ENCODE measurements at regions not wholly inside any gene's neighbourhood (a gene's known extent, or its start where the extent isn't known, plus 50 kb on each side); places are given as distances from the start of the nearest gene placed in this dataset.
A peak's percentile ranks its signal among the peaks of the same experiment; 100 is the strongest.
"Not testable (repeated sequence)": the region's sequence is repeated elsewhere in the genome, so short reads cannot be mapped to it uniquely, and the experiment has no call there.

DNA sequence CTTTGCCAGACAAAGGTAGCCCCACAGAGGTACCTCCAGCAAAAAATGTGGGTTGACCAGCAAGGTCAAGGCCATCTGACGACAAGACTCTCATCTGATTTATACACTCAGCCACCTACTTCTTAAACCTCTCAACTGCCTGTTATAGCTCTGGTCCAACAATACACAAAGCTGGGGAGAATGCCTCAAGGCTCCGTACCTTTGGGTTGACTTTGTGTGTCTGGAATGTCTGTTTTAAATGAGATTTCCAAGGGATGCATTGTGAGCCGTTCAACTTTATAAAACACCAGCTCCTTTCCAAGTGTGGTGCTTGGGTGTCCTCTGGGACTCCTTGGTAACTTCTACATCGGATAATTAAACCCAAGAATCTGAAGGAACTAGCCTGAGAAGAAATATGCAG, 167.0 kb upstream of the RPL34 start:
- no peak for DNase-seq

DNA sequence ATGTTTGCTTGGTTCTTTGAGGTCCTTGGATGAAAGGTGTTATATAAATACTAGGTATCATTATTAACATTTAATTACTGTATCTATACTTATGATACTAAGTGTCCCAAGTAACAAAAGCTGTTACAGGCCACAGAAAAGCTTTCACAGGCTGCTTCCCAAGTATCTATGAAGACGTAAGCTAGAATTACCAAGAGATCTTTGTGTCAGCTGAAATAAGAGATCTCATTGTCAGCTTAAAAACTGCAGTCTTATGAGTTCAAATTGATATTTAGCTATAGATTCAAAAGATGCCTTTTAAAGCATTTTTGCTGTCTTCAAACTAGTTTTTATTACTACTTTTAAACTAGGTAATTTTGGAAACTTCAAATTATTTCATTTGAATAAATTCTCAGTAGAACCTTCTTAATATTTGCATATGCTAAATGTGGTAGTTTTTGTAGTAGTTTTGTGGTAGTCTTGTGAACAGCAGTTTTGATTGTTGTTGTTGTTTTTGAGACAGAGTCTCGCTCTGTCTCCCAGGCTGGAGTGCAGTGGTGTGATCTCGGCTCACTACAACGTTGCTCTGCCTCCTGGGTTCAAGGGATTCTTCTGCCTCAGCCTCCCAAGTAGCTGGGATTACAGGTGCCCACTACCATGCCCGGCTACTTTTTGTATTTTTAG, 170.0 kb upstream of the RPL34 start:
- no peak for DNase-seq

DNA sequence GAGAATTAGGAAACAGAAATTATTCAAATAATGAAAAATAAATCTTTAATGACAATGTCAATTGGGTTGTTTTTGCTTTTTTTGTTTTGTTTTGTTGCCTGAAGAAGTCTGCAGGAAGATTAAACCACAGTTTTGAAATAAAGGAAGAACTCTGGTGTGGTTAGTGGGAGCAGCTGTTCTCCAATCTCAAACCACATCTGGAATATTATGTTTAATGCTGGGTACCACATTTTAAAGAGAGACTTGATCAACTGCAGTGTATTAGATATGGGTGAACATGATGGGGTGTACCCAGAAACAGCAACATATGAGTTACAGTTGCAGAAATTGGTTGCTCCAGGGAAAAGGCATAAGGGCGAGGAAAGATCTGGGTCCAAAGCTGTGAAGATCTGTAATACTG, 171.2 kb upstream of the RPL34 start:
- DNase-seq: no peak

DNA sequence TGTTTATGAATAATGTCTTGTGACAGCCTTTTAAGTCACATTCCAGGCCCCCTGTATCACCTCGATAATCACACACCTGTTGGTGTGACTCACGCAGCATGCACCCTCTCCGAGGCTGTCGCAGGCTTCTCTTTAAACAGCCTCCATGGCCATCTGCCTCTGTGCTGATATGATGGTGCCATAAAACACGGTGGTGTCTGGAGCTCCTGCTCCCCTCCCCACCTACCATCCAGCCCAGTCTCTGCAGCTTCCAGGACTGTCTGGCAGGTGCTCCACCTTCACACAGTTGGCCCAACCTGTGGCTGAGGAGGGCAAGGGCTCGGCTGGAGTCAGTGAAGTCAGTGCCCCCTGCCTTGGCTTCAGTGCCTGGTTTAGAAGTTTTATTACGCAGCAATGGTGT, 173.8 kb upstream of the RPL34 start:
- DNase-seq: no peak

DNA sequence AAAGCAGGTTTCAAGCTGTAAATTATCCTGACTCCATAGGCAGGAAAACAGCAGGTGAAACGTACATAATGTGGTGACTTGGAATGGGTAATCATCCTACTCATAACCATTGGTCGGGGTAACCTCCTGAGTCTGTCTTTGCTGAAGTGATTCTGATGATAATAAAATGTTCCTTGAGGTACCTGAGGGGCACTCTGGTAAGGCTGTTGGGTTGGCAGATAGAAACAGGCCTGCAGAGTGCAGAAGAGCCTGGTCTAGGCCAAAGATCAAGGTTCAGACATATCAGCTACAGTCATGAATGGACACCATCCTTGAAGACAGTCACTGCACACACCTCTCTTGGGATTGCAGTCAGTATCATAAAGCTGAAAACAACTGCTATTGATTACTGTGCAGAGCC, 174.7 kb upstream of the RPL34 start:
- no peak for DNase-seq

DNA sequence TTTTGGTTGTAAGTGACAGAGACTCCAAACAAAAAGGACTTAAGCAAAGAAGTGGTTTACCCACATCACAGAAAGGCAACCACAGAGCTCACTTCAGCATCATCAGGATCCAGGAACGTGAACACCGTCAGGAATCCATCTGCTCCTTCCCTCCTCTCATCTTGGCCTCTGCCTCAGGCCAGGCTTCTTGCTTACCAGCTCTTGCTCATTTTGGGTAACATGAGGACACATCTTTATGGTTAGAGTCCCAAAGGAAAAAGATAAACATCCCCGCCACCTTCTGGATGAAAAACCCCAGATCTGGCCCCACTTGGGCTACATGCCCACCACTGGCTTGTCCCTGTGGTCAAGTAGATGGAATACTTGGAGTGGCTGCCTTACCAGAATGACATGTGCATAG, 176.8 kb upstream of the RPL34 start:
- no peak for DNase-seq

DNA sequence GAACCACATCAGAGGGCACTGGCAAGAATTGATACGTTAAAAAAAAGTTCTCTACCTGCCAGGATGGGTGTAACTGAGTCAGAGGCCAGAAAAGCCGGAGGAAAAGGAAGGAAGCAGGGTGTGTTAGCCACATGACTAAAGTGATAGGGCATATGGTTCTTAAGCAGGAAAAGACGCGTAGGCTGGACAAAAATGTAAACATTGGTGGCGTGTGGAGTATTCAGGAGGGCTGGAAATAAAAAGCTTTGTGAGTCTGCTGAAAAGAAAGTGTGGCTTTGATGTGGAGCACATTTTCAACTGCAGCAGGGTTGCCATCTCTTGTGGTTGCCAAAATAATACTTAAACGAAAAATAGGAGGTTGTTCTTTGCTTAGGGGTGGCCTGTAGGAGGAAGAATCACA, 186.5 kb upstream of the RPL34 start:
- DNase-seq: peak; percentile 13 to 55

DNA sequence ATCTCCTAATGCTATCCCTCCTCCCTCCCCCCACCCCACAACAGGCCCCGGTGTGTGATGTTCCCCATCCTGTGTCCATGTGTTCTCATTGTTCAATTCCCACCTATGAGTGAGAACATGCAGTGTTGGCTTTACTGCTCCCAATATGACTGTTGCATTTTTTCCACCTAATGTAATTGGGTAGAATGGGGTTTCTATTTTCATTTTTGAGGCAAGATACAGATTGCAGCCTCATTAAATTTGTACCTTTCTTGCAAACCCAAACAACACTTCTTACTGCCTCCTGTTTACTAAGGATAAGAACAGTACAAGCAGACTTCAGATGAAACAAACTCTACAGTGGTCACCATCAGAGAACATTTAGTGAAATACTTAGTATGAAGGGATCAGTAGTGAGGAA, 187.0 kb upstream of the RPL34 start:
- not testable (repeated sequence) for DNase-seq

DNA sequence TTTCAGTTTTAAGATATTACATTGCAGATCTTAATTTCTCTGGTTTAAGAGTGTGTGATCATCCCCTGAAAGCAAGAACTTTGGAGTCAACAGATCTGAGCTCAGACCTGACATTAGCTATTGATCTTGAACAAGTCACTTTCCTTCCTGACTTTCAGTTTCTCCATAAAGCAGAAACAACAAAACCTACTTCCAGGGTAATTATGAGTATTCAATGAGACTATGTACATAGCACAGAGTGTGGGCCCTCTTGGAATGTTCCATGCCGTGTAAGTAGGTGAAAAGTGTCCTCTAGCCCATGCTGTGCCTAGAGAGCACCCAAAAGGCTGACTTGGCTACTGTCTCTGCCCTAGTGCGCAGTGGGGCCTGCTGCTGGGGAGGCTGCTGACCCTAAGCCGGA, 188.0 kb upstream of the RPL34 start:
- DNase-seq: no peak

DNA sequence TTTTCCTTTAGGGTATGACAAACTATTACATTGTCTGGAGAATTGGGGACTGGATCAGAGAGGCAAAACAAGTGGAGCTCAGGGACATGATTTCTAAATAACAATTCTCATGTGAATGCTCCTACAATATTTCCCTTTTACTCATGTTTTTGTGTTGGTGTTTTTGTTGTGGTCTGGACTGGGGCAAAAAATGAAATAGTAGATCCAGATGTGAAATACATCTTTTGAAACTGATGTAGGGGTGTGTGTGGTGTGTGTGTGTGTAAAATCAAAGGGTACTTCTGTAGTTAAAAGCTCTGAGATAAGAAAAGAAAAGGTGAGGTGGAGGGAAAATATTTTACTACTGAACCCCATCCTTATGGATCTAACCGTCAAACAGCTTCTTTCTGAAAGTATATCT, 188.4 kb upstream of the RPL34 start:
- no peak for DNase-seq

DNA sequence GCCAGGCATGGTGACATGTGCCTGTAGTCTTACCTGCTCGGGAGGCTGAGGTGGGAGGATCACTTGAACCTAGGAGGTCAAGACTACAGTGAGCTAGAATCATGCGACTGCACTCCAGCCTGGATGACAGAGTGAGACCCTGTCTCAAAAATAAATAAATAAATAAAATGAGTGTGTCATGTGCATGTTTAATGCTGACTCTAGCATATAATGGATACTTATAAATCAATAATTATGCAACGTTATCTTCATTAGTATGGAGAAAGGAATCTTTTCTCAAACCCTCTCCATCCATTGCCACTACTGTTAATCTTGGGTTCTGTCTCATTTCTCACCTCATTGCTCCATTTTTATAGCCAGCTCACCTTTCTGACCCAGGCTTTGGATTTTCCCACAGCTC, 189.5 kb upstream of the RPL34 start:
- no peak for DNase-seq

DNA sequence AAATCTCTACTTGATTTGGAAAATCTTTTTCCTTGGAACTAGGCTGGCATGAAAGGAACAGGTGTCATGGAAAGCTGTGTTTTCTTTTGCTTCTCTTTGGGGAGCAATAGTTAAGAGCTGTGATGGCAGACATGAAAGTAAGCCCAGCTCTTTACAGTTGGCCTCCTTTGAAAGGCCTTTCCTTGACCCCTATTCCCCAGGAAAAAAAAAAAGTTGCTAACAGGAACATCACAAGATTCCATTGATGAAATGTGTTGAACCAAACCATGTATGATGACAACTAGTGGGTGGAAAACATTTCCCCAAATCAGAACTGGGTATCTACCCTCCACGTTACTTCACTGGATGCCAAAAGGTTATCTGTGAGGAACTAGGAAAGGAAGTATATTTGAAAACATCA, 190.7 kb upstream of the RPL34 start:
- DNase-seq: no peak

DNA sequence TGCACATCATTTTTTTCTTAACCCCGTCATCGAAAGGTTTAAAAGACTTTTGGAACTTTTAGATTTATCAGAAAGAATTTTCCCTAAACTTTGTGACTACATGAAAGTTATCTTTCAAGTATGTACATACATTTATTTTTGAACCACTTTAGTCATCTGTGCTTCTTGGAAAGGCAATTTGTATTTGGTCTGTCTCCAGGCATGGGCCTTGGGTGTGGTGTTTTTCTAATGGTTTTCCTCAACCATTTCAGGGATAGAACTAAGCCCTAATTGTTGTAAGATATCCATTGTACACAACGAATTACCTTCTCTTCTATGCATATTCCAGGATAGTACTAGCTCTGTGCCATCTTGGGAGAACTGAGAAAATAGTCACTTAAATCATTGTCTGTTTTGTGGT, 191.5 kb upstream of the RPL34 start:
- DNase-seq: no peak

DNA sequence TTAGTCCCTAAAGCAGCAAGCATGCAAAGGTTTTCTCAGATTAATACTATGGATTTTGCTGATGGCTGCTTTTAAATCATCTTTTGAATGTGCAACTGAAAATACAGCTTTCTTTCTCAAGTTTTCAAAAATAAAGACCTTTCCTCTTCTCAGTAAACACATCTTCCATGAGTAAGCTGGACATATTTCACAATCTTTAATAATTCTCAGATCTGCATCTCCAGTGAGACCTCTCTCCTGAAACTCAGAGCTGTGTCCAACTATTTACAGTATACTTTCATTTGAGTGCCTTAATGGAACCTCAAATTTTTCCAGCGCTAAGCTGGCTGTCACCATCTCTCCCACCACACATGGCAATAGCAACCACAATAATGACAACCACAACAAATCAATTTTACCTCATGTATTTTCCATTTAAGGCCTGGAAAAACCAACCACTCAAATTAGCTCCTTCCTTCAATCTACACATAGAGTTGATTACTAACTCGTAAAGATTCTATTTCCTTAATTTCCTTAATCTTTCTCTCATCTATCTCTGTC, 192.4 kb upstream of the RPL34 start:
- DNase-seq: no peak

DNA sequence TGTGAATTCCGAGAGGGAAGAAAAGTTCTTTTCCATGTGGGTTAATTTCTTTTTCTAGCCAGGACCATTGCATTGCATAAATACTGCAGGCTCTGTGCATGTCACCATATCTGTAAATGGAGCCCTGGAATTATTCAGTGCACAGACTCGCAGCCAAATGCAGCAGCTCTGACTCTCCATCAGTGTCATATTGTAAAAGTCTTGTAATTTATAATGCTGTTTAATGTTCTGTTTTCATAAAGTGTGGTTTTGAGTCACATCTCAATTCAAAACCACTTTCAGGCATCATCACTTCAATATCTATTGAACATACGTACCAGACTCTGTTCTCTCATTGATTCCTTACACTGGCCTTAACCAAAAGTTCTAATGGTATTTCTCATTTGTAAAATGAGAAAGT, 193.9 kb upstream of the RPL34 start:
- DNase-seq: no peak

DNA sequence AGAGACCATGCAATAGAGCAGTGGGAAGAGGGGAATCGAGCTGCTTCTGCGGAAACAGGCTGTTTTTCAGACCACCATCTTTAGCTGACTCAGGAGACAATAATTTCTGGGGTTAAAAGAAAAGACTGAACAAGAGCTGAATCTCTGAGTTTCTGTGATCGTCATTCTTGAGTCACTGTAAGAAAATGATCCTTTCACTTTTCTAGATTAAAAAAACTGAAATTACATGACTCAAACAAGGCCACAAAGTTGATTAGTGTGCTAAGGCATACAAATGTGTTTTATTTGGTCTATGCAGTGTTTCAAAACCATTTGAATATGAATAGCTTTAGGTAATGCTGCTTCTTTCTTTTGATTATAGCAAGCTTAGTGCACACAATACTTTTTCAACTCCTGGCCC, 194.4 kb upstream of the RPL34 start:
- DNase-seq: no peak

DNA sequence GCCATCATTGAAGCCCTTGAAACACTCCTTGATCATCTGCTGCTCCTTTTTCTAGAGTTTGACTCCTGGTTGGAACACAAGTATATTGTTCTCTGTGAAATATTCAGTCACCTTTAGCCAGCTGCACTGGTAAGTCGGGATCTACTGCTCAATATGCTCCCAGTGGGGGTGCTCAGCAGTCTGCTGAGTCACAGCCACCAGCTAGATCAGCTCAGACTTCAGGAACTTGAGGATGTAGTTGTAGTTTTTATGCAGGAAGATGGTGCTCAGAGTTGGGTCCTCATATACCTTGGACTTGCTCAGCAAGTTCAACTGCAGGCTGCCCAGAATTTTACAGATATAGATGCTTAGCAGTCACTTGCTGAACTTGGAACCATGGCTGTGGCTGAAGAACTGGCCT, 202.5 kb upstream of the RPL34 start:
- DNase-seq: no peak

DNA sequence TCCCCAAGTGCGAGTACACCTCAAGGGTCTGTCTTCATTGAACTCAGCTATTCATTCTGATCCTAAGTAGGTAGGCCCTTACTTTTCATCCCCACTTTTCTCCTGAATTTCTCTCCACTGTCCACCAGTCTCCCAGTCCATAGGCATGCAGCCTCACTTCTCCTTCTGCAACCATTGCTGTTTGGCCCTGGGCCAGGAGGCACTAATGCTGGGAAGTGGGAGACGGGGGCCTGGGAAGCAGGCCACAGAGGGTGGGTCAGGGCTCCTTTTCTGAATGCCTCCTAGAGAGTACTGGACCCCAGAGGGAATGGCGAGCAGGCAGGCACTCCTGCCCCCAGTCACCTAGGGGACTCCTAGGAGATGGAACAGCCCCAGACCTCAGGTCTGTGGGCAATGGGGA, 203.5 kb upstream of the RPL34 start:
- DNase-seq: no peak

DNA sequence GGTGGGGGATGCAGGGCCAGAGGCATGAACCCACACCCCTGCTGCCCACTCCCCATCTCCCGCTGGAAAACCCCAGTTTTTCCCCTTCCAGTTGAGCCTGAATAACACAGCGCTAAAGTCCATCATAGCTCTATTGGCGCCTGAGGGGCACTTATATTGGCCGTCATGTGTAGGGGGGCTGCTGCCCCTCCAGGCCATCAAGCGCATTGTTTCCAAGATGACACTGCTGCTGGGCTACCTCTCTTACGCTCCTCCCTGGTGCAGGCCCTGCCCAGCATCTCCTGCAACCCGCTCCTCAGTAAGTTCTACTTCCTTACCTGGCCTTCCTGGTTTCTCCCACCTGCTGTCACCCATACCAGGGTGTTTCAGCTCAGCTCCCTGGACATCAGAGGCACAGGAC, 205.0 kb upstream of the RPL34 start:
- no peak for DNase-seq

DNA sequence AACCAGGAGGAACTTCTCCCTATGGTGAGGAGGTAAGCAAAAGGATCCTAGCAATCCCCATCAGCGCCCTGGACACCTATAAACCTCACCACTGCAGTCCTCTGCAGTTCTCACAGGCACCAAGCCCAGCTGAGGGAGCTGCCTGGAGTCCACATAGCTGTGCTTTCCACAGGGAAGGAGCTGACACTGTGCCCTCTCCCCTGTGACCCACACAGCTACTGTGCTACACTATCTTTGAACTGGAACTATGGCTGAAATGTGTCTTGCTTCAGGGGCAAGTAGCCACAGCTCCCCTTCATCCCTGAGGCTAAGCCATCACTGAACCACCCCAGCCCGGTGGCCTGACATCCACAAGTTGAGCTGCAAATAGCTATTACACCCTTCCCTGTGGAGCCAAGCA, 208.5 kb upstream of the RPL34 start:
- no peak for DNase-seq

DNA sequence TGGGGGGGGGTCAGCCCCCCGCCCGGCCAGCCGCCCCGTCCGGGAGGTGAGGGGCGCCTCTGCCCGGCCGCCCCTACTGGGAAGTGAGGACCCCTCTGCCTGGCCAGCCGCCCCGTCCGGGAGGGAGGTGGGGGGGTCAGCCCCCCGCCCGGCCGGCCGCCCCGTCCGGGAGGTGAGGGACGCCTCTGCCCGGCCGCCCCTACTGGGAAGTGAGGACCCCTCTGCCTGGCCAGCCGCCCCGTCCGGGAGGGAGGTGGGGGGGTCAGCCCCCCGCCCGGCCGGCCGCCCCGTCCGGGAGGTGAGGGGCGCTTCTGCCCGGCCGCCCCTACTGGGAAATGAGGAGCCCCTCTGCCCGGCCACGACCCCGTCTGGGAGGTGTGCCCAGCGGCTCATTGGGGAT, 210.7 kb upstream of the RPL34 start:
- not testable (repeated sequence) for DNase-seq

DNA sequence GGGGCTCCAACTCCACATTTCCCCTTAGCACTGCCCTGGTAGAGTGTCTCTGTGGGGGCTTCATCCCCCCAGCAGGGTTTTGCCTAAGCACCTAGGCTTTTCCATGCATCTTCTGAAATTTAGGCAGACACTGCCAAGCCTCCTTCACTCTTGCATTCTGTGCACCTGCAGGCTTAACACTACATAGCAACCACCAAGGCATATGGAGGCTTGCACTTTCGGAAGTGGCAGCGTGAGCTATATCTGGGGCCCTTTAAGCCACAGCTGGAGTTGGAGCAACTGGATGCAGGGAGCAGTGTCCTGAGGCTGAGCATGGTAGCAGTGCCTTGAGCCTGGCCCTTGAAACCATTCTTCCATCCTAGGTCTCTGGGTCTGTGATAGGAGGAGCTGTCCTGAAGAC, 214.8 kb upstream of the RPL34 start:
- no peak for DNase-seq

DNA sequence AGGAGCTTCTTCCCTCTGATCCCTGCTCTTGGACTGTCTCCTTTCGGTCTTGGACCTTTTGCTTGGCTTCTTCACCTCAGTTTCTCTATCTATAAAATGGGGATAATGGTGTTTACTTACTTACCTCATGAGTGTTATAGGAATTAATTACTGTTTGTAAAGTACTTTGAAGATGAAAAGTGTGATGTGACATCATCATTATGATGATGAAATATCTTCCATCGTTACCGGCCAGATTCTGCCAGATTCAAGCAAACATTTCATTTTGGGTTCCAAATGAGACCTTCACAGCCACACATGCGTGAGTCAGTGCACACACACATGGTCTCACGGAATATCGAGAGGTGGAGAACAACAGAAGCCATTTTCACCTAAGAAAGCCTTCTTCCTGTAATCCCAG, 220.1 kb upstream of the RPL34 start:
- DNase-seq: no peak

DNA sequence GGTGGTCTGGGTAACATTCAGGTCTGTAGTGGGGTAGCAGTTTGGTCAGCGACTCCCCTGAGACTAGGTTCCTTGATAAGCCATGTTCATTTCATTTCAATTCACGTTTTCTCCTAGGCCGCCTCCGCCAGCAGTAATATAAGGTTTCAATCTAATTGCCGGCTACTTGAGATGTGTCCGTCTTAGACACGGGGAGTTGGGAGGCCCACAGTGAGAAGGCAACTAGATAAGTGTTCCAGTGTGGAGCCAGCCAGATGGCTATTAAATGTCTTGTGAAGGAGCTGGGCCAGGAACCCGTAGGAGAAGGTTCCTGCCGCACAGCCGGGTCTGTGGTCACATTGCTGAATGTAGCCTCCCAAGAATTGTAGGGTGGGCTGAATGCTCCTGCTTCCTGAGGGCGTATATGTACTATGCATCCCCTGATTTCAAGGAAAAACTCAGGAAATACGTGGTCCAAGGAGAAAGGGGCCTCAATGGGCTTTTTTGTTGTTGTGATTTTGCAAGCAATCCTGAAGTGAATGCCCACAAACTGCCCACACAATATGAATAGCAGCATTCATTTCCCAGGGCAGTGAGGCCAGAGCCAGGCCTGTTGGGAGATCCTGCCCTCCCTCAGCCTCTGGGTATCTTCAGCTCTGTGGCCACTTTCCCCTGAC, 220.6 kb upstream of the RPL34 start:
- no peak for DNase-seq

DNA sequence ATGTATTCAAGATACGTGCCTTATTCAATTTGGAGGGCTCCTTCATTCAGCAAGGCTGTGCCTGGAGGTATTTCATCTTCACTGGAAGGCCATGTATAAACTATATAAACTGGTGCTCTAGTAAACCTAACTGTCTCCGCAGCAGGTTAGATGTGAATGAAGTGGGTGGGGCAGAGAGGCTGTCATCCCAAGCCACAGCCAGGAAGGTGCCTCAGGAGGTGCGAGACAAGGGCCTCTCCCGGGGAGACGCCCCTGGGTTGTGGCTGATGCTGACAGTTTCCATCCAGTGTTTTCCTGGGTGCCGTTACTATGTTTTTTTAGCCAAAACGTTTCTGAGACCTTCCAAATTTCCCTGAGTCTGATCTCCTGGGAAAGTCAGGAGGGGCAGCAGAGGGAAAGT, 221.5 kb upstream of the RPL34 start:
- no peak for DNase-seq
